ENCODE measurements at regions not wholly inside any gene's neighbourhood (a gene's known extent, or its start where the extent isn't known, plus 50 kb on each side); places are given as distances from the start of the nearest gene placed in this dataset.
A peak's percentile ranks its signal among the peaks of the same experiment; 100 is the strongest.
"Not testable (repeated sequence)": the region's sequence is repeated elsewhere in the genome, so short reads cannot be mapped to it uniquely, and the experiment has no call there.

- peak; percentile 22 to 69 (median 41) for DNase-seq
- intact Hi-C loops (cut with DNase I): no loop called here
- H3K27ac ChIP-seq: no peak overlapping the region
- no peaks in the 10 kb centered on the region for H3K4me1 ChIP-seq (replicated peaks in 1 of 2)
- TF ChIP-seq CTCF (IDR thresholded peaks at IDR 0.05): peak; percentile 32 to 64 (median 56)
- TF ChIP-seq POLR2A (IDR thresholded peaks at IDR 0.05): no peak
- H3K36me3 ChIP-seq (replicated peaks in 1 of 2): no peaks in the 10 kb centered on the region
- no peaks in the 10 kb centered on the region for H3K27me3 ChIP-seq
- no peak overlapping the region for H3K4me3 ChIP-seq
- WGBS, 4 donors: 35 to 64% (median 41%) methylated on average over 2 to 3 of the region's 3 CpGs
- H3K9me3 ChIP-seq (replicated peaks in 1 of 3): no peaks in the 10 kb centered on the region
These were observed 178.6 kb downstream of the MIAT start for GRCh38 chr22:26835929-26836528.

- intact Hi-C loops (cut with DNase I): no loop called here
- Histone ChIP-seq H3K4me3 (no peak overlapping the region), H3K27me3 (no peaks in the 10 kb centered on the region), H3K27ac (no peak overlapping the region), H3K36me3 (replicated peaks in 1 of 2) (no peaks in the 10 kb centered on the region), H3K9me3 (replicated peaks in 1 of 3) (no peaks in the 10 kb centered on the region), H3K4me1 (replicated peaks in 1 of 2) (no peaks in the 10 kb centered on the region)
- no peak for DNase-seq
- TF ChIP-seq CTCF (IDR thresholded peaks at IDR 0.05): no peak
- 43 to 64% (median 57%) methylated on average over 5 of the region's 5 CpGs for WGBS, 4 donors
These were observed 180.5 kb downstream of the MIAT start for GRCh38 chr22:26837784-26838470.

GRCh38 chr22:26838471-26838825 lies 181.1 kb downstream of the MIAT start:
- Histone ChIP-seq H3K36me3 (replicated peaks in 1 of 2) (no peaks in the 10 kb centered on the region), H3K27me3 (no peaks in the 10 kb centered on the region), H3K9me3 (replicated peaks in 1 of 3) (no peaks in the 10 kb centered on the region), H3K4me3 (no peak overlapping the region), H3K4me1 (replicated peaks in 1 of 2) (no peaks in the 10 kb centered on the region), H3K27ac (no peak overlapping the region)
- no peak for DNase-seq
- no peak for TF ChIP-seq POLR2A (IDR thresholded peaks at IDR 0.05)
- TF ChIP-seq CTCF (IDR thresholded peaks at IDR 0.05): no peak
- 81 to 94% (median 89%) methylated on average over 4 to 5 of the region's 5 CpGs for WGBS, 4 donors
- intact Hi-C loops (cut with DNase I): no loop called here

GRCh38 chr22:26839216-26839615 lies 181.8 kb downstream of the MIAT start:
- Histone ChIP-seq H3K9me3 (replicated peaks in 1 of 3) (no peaks in the 10 kb centered on the region), H3K27me3 (no peaks in the 10 kb centered on the region), H3K36me3 (replicated peaks in 1 of 2) (no peaks in the 10 kb centered on the region), H3K4me3 (no peak overlapping the region), H3K27ac (no peak overlapping the region), H3K4me1 (replicated peaks in 1 of 2) (no peaks in the 10 kb centered on the region)
- 82 to 93% (median 87%) methylated on average over 4 to 5 of the region's 5 CpGs for WGBS, 4 donors
- TF ChIP-seq POLR2A (IDR thresholded peaks at IDR 0.05): no peak
- TF ChIP-seq CTCF (IDR thresholded peaks at IDR 0.05): no peak
- intact Hi-C loops (cut with DNase I): no loop called here
- no peak for DNase-seq

- intact Hi-C loops (cut with DNase I): loop anchor here in 1 of 2 donors (10.0 kb wide), 1 partner anchor 56 kb away; no protein-coding TSS in a partner anchor
- DNase-seq: not testable (repeated sequence)
These were observed 183.4 kb downstream of the MIAT start for GRCh38 chr22:26840770-26841169.

More at GRCh38 chr22:26840770-26841169, 183.4 kb downstream of the MIAT start:
- not testable (repeated sequence) for H3K4me1 ChIP-seq (replicated peaks in 1 of 2); H3K27ac ChIP-seq; H3K4me3 ChIP-seq; H3K27me3 ChIP-seq; H3K9me3 ChIP-seq (replicated peaks in 1 of 3); H3K36me3 ChIP-seq (replicated peaks in 1 of 2)
- WGBS, 4 donors: 83 to 95% (median 91%) methylated on average over 3 of the region's 3 CpGs

Data from adrenal gland (tissue), 9 donors.